Suprapubic skin (tissue), 4 donors: ENCODE measurements at regions not wholly inside any gene's neighbourhood (a gene's known extent, or its start where the extent isn't known, plus 50 kb on each side); places are given as distances from the start of the nearest gene placed in this dataset.

Source experiments
- DNase-seq, 2 donors: peaks; one replicate each; pipeline ENCODE4 v3.0.0-alpha.2; 2019; ENCODE audit warnings: low spot score in 2 of 2
- H3K27ac ChIP-seq: fragments of 200-600 bp; sonication (generic); one replicate; pipeline ENCODE4 v1.5.1; 2019
- H3K27me3 ChIP-seq: fragments of 200-600 bp; sonication (generic); one replicate; pipeline ENCODE4 v1.5.1; 2019
- H3K36me3 ChIP-seq: fragments of 200-600 bp; sonication (generic); one replicate; pipeline ENCODE4 v1.5.1; 2019
- H3K4me1 ChIP-seq: fragments of 200-600 bp; sonication (generic); one replicate; pipeline ENCODE4 v1.5.1; 2019
- H3K4me3 ChIP-seq: fragments of 200-600 bp; sonication (generic); one replicate; pipeline ENCODE4 v1.5.1; 2019; ENCODE audit warnings: mild to moderate bottlenecking
- H3K9me3 ChIP-seq: fragments of 200-600 bp; sonication (generic); one replicate; pipeline ENCODE4 v1.5.1; 2019
- CTCF ChIP-seq, 2 donors: fragments of 200-600 bp in 1 of 2; fragments of 450-650 bp in 1 of 2; sonication (generic) in 1 of 2; IDR thresholded peaks; one replicate each; pipeline ENCODE4 v1.5.1; 2016 to 2019; ENCODE audit warnings: antibody characterized with exemption in 2 of 2, mild to moderate bottlenecking in 1 of 2, moderate library complexity in 1 of 2
- EP300 ChIP-seq: sonication (generic); formaldehyde crosslinking; IDR thresholded peaks from one replicate; pipeline ENCODE4 v1.6.1; 2017; ENCODE audit warnings: antibody characterized with exemption
- POLR2A ChIP-seq, 2 donors: fragments of 450-650 bp; IDR thresholded peaks; one replicate each; pipeline ENCODE4 v1.6.1; 2017; ENCODE audit warnings: antibody characterized with exemption in 2 of 2, mild to moderate bottlenecking in 2 of 2, moderate library complexity in 2 of 2
- POLR2AphosphoS5 ChIP-seq, 3 donors: sonication (generic); formaldehyde crosslinking; IDR thresholded peaks; one replicate each; pipeline ENCODE4 v1.6.1; 2017; ENCODE audit warnings: antibody characterized with exemption in 3 of 3
- WGBS: methylation state at CpG from one replicate; pipeline ENCODE4 v1.1.5; 2018; 5-methylcytosine and 5-hydroxymethylcytosine counted together

- WGBS, result 89% methylated on average over 5 of the region's 5 CpGs
- TF ChIP-seq POLR2AphosphoS5 (IDR thresholded peaks at IDR 0.05) (no peak), CTCF (IDR thresholded peaks at IDR 0.05) (no peak)
These were observed 617.4 kb downstream of the SOX6 start for GRCh38 chr11:15738931-15739330.

GRCh38 chr11:15742626-15743519 is 613.5 kb downstream of the SOX6 start:
- no peak overlapping the region for H3K27ac ChIP-seq
- TF ChIP-seq CTCF (IDR thresholded peaks at IDR 0.05), result no peak
- TF ChIP-seq POLR2AphosphoS5 (IDR thresholded peaks at IDR 0.05), result no peak
- no peak for TF ChIP-seq EP300
- no peak for TF ChIP-seq POLR2A (IDR thresholded peaks at IDR 0.05)
- no peaks in the 10 kb centered on the region for H3K9me3 ChIP-seq
- H3K27me3 ChIP-seq, result no peaks in the 10 kb centered on the region
- DNase-seq, result no peak
- H3K4me3 ChIP-seq, result no peak overlapping the region
- H3K36me3 ChIP-seq, result no peaks in the 10 kb centered on the region
- H3K4me1 ChIP-seq, result no peaks in the 10 kb centered on the region
- 72% methylated on average over 7 of the region's 7 CpGs for WGBS

More at GRCh38 chr11:15738931-15739330, 617.4 kb downstream of the SOX6 start:
- H3K9me3 ChIP-seq, result no peaks in the 10 kb centered on the region
- DNase-seq, result no peak
- no peak overlapping the region for H3K4me3 ChIP-seq
- no peaks in the 10 kb centered on the region for H3K4me1 ChIP-seq
- H3K27me3 ChIP-seq, result no peaks in the 10 kb centered on the region
- H3K36me3 ChIP-seq, result no peaks in the 10 kb centered on the region
- no peak overlapping the region for H3K27ac ChIP-seq

- Histone ChIP-seq H3K4me3 (no peak overlapping the region), H3K27me3 (no peaks in the 10 kb centered on the region), H3K9me3 (no peaks in the 10 kb centered on the region), H3K4me1 (no peaks in the 10 kb centered on the region), H3K36me3 (no peaks in the 10 kb centered on the region), H3K27ac (no peak overlapping the region)
- DNase-seq, result no peak
- 89% methylated on average over 3 of the region's 3 CpGs for WGBS
- TF ChIP-seq EP300, result no peak
- TF ChIP-seq CTCF (IDR thresholded peaks at IDR 0.05), result no peak
- TF ChIP-seq POLR2A (IDR thresholded peaks at IDR 0.05), result no peak
- TF ChIP-seq POLR2AphosphoS5 (IDR thresholded peaks at IDR 0.05), result no peak
These were observed 611.7 kb downstream of the SOX6 start for GRCh38 chr11:15744693-15745092.

- Histone ChIP-seq H3K36me3 (no peaks in the 10 kb centered on the region), H3K27ac (no peak overlapping the region), H3K27me3 (no peaks in the 10 kb centered on the region), H3K9me3 (no peaks in the 10 kb centered on the region), H3K4me3 (no peak overlapping the region), H3K4me1 (no peaks in the 10 kb centered on the region)
- DNase-seq, result no peak
- no peak for TF ChIP-seq POLR2AphosphoS5 (IDR thresholded peaks at IDR 0.05)
- TF ChIP-seq EP300, result no peak
- no peak for TF ChIP-seq CTCF (IDR thresholded peaks at IDR 0.05)
- TF ChIP-seq POLR2A (IDR thresholded peaks at IDR 0.05), result no peak
- WGBS, result 92% methylated on average over 2 of the region's 2 CpGs
These were observed 611.1 kb downstream of the SOX6 start for GRCh38 chr11:15745266-15745665.

GRCh38 chr11:15747671-15748070 is 608.7 kb downstream of the SOX6 start:
- no peak overlapping the region for H3K4me3 ChIP-seq
- TF ChIP-seq POLR2A (IDR thresholded peaks at IDR 0.05) (no peak), POLR2AphosphoS5 (IDR thresholded peaks at IDR 0.05) (no peak), CTCF (IDR thresholded peaks at IDR 0.05) (no peak), EP300 (no peak)
- no peaks in the 10 kb centered on the region for H3K9me3 ChIP-seq
- H3K27me3 ChIP-seq, result no peaks in the 10 kb centered on the region
- no peaks in the 10 kb centered on the region for H3K4me1 ChIP-seq
- no peak for DNase-seq
- WGBS, result 88% methylated on average over 2 of the region's 2 CpGs
- H3K27ac ChIP-seq, result no peak overlapping the region
- H3K36me3 ChIP-seq, result no peaks in the 10 kb centered on the region
